ENCODE measurements at regions not wholly inside any gene's neighbourhood (a gene's known extent, or its start where the extent isn't known, plus 50 kb on each side); places are given as distances from the start of the nearest gene placed in this dataset.

DNA sequence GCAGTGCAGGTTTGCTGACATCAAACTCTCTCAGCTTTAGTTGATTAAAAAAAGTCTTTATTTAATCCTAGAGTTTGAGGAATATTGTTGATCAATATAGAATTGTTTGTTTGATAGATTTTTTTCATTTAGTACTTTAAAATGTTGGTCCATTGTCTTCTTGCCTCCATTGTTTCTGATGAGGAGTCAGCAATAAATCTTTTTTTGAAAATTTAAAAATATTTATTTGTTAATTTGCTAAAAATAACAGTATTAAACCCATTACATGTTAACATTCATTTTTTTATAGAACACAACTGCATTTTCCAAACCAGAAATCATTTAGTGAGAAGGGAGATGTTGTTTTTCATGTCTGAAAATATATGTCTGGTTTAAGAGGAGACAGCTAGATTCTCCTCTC, 173.8 kb upstream of the USP24 start:
- H4K20me1 ChIP-seq (ENCODE audit: insufficient read depth) = no peaks in the 10 kb centered on the region
- H2AFZ ChIP-seq = no peak overlapping the region
- H3K9me2 ChIP-seq (ENCODE audit: insufficient read depth) = no peaks in the 10 kb centered on the region
- no peaks in the 10 kb centered on the region for H3K36me3 ChIP-seq (ENCODE audit: low read depth)
- no TSS peak for BruUV-seq (replicated peaks)
- H3K79me2 ChIP-seq (ENCODE audit: low read depth) = no peaks in the 10 kb centered on the region
- no peak overlapping the region for H3K4me2 ChIP-seq
- no peaks in the 10 kb centered on the region for H3K27me3 ChIP-seq (ENCODE audit: insufficient read depth, low read depth)
- no peaks in the 10 kb centered on the region for H3F3A ChIP-seq (ENCODE audit: insufficient read depth, low read depth)
- no peak for DNase-seq
- ChIA-PET CTCF (no interaction called here), POLR2A (ENCODE audit: unreplicated experiment) (no interaction called here)
- H3K9me3 ChIP-seq (ENCODE audit: insufficient read depth, low read depth) = peaks cover 29% of the 10 kb centered on the region; the same call in 1 of the 2 replicates
- H3K27ac ChIP-seq = no peak overlapping the region
- no peak overlapping the region for H3K4me3 ChIP-seq
- H3K4me1 ChIP-seq (replicated peaks; ENCODE audit: insufficient read depth) = no peaks in the 10 kb centered on the region
- intact Hi-C loops (cut with micrococcal nuclease; ENCODE audit: unreplicated experiment) = no loop called here
- TF ChIP-seq EZH2 (IDR thresholded peaks at IDR 0.05; ENCODE audit: low read depth) = no peak
- no peak for TF ChIP-seq CTCF (conservative IDR thresholded peaks at IDR 0.05)

GRCh38 chr1:55387145-55387544, 172.0 kb upstream of the USP24 start:
- Histone ChIP-seq H4K20me1 (ENCODE audit: insufficient read depth) (no peaks in the 10 kb centered on the region), H3K36me3 (ENCODE audit: low read depth) (no peaks in the 10 kb centered on the region), H3K4me1 (replicated peaks; ENCODE audit: insufficient read depth) (no peaks in the 10 kb centered on the region), H3K9me2 (ENCODE audit: insufficient read depth) (no peaks in the 10 kb centered on the region), H3K27ac (no peak overlapping the region), H2AFZ (no peak overlapping the region), H3K79me2 (ENCODE audit: low read depth) (no peaks in the 10 kb centered on the region), H3K27me3 (ENCODE audit: insufficient read depth, low read depth) (no peaks in the 10 kb centered on the region), H3K4me3 (no peak overlapping the region), H3K9me3 (ENCODE audit: insufficient read depth, low read depth) (peaks cover 29% of the 10 kb centered on the region; the same call in 1 of the 2 replicates), H3K4me2 (no peak overlapping the region), H3F3A (ENCODE audit: insufficient read depth, low read depth) (no peaks in the 10 kb centered on the region)
- BruUV-seq (replicated peaks) = no TSS peak
- no peak for TF ChIP-seq EZH2 (IDR thresholded peaks at IDR 0.05; ENCODE audit: low read depth)
- TF ChIP-seq CTCF (conservative IDR thresholded peaks at IDR 0.05) = no peak
- intact Hi-C loops (cut with micrococcal nuclease; ENCODE audit: unreplicated experiment) = no loop called here
- no peak for DNase-seq
- ChIA-PET POLR2A (ENCODE audit: unreplicated experiment) (no interaction called here), CTCF (no interaction called here)

GRCh38 chr1:55386456-55386855, 171.3 kb upstream of the USP24 start:
- Histone ChIP-seq H3K9me2 (ENCODE audit: insufficient read depth) (no peaks in the 10 kb centered on the region), H3K4me3 (no peak overlapping the region), H3K36me3 (ENCODE audit: low read depth) (no peaks in the 10 kb centered on the region), H3K9me3 (ENCODE audit: insufficient read depth, low read depth) (peaks cover 29% of the 10 kb centered on the region; the same call in 1 of the 2 replicates), H3K27me3 (ENCODE audit: insufficient read depth, low read depth) (no peaks in the 10 kb centered on the region), H2AFZ (no peak overlapping the region), H3K4me1 (replicated peaks; ENCODE audit: insufficient read depth) (no peaks in the 10 kb centered on the region), H3K27ac (no peak overlapping the region), H3F3A (ENCODE audit: insufficient read depth, low read depth) (no peaks in the 10 kb centered on the region), H3K79me2 (ENCODE audit: low read depth) (no peaks in the 10 kb centered on the region), H3K4me2 (no peak overlapping the region), H4K20me1 (ENCODE audit: insufficient read depth) (no peaks in the 10 kb centered on the region)
- intact Hi-C loops (cut with micrococcal nuclease; ENCODE audit: unreplicated experiment) = no loop called here
- POLR2A ChIA-PET (ENCODE audit: unreplicated experiment) = no interaction called here
- CTCF ChIA-PET = no interaction called here
- TF ChIP-seq EZH2 (IDR thresholded peaks at IDR 0.05; ENCODE audit: low read depth) (no peak), CTCF (conservative IDR thresholded peaks at IDR 0.05) (no peak)
- peak in 1 of 2 experiments; percentile 15 for DNase-seq
- BruUV-seq (replicated peaks) = no TSS peak
